ENCODE measurements at regions not wholly inside any gene's neighbourhood (a gene's known extent, or its start where the extent isn't known, plus 50 kb on each side); places are given as distances from the start of the nearest gene placed in this dataset.
"Not testable (repeated sequence)": the region's sequence is repeated elsewhere in the genome, so short reads cannot be mapped to it uniquely, and the experiment has no call there.

DNA sequence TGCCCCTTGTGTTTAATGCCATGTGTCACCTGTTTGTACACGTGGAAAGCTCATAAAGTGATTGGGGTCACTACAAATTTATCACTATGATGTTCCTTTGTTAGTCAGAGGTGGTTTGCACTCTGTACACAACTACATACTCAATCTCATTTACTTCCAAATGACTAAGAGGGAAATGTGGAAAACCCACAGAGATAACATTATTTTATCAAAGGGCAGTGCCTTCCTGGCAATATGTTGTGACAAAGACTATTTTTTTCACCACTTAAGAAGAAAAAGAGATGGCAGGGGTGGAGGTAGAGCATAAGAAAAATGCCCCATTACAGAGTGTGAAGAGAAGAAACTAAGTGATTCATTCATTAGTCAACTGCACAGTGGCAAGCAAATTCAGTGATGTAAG is 1064.1 kb upstream of the FLRT2 start:
- ChIA-PET CTCF (no interaction called here), POLR2A (no interaction called here)
- TF ChIP-seq L3MBTL2 (conservative IDR thresholded peaks at IDR 0.05): no peak
- no peak for TF ChIP-seq BHLHE40 (IDR thresholded peaks at IDR 0.05; ENCODE audit: borderline replicate concordance)
- no peak for TF ChIP-seq ARNT (IDR thresholded peaks at IDR 0.05)
- TF ChIP-seq NFRKB (IDR thresholded peaks at IDR 0.05): no peak
- no peak for TF ChIP-seq CTBP1 (IDR thresholded peaks at IDR 0.05; ENCODE audit: borderline replicate concordance)
- no peak for TF ChIP-seq LEF1 (IDR thresholded peaks at IDR 0.05; ENCODE audit: borderline replicate concordance)
- TF ChIP-seq FOXM1 (IDR thresholded peaks at IDR 0.05; ENCODE audit: borderline replicate concordance): no peak
- TF ChIP-seq FOXK2 (IDR thresholded peaks at IDR 0.05): no peak
- no peak for TF ChIP-seq HDGF (IDR thresholded peaks at IDR 0.05; ENCODE audit: borderline replicate concordance)
- no peak for TF ChIP-seq TARDBP (IDR thresholded peaks at IDR 0.05)
- no peak for TF ChIP-seq SUZ12 (IDR thresholded peaks at IDR 0.05)
- no peak for TF ChIP-seq SP1 (IDR thresholded peaks at IDR 0.05)
- TF ChIP-seq, protein P1, sequence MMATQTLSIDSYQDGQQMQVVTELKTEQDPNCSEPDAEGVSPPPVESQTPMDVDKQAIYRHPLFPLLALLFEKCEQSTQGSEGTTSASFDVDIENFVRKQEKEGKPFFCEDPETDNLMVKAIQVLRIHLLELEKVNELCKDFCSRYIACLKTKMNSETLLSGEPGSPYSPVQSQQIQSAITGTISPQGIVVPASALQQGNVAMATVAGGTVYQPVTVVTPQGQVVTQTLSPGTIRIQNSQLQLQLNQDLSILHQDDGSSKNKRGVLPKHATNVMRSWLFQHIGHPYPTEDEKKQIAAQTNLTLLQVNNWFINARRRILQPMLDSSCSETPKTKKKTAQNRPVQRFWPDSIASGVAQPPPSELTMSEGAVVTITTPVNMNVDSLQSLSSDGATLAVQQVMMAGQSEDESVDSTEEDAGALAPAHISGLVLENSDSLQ (IDR thresholded peaks at IDR 0.05): no peak
- TF ChIP-seq FOXA1 (IDR thresholded peaks at IDR 0.05): no peak
- TF ChIP-seq ELF4 (IDR thresholded peaks at IDR 0.05): no peak
- no peak for TF ChIP-seq ZNF384 (IDR thresholded peaks at IDR 0.05)
- DNase-seq (ENCODE audit: extremely low spot score): no peak

DNA sequence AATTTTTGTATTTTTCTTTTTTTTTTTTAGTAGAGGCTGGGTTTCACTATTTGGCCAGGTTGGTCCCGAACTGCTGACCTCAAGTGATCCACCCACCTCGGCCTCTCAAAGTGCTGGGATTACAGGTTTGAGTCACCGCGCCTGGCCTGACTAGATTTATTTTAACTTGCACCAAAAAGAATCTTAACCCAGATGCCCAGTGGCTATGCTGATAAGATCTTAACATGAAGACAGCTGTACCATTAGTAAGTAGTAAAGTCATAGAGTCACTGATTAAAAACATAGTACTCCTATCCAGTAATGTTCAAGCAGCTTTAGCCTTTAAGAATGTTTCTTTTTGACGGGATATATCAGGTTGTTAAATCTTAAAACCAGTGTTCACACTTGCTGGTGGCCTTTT is 1061.8 kb upstream of the FLRT2 start:
- DNase-seq (ENCODE audit: extremely low spot score): no peak
- CTCF ChIA-PET: no interaction called here

DNA sequence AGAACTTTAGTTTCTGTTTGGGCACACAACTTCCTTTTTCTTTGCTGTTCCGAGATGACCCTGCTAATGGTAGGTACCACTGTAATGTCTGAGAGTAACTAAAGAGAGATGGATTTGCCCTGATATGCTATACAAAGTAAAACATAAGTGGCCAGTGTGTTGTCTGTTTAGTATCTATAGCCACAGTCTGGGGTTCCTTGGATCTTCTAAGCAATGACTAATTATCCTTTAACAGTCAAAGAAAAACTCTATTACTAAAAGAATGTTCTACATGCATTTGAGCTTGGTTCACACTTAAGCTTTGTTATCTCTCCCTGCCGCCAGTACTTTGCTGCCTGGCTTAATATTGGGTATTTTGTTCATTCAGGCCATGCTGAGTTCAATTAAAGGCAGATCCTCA is 1051.9 kb upstream of the FLRT2 start:
- CTCF ChIA-PET: no interaction called here
- TF ChIP-seq ZNF384 (IDR thresholded peaks at IDR 0.05) (no peak), ELF4 (IDR thresholded peaks at IDR 0.05) (no peak), SP1 (IDR thresholded peaks at IDR 0.05) (no peak), FOXA1 (IDR thresholded peaks at IDR 0.05) (no peak), CTBP1 (IDR thresholded peaks at IDR 0.05; ENCODE audit: borderline replicate concordance) (no peak), NFRKB (IDR thresholded peaks at IDR 0.05) (no peak), L3MBTL2 (conservative IDR thresholded peaks at IDR 0.05) (no peak)
- DNase-seq (ENCODE audit: extremely low spot score): no peak
- POLR2A ChIA-PET: no interaction called here

More for the DNA sequence above, 1061.8 kb upstream of the FLRT2 start:
- POLR2A ChIA-PET: no interaction called here
- TF ChIP-seq SP1 (IDR thresholded peaks at IDR 0.05): no peak
- TF ChIP-seq FOXK2 (IDR thresholded peaks at IDR 0.05): no peak
- TF ChIP-seq FOXM1 (IDR thresholded peaks at IDR 0.05; ENCODE audit: borderline replicate concordance): no peak
- no peak for TF ChIP-seq ELF4 (IDR thresholded peaks at IDR 0.05)
- no peak for TF ChIP-seq HDGF (IDR thresholded peaks at IDR 0.05; ENCODE audit: borderline replicate concordance)
- no peak for TF ChIP-seq NFRKB (IDR thresholded peaks at IDR 0.05)
- no peak for TF ChIP-seq LEF1 (IDR thresholded peaks at IDR 0.05; ENCODE audit: borderline replicate concordance)
- TF ChIP-seq, protein P1 (IDR thresholded peaks at IDR 0.05): no peak
- no peak for TF ChIP-seq BHLHE40 (IDR thresholded peaks at IDR 0.05; ENCODE audit: borderline replicate concordance)
- TF ChIP-seq CTBP1 (IDR thresholded peaks at IDR 0.05; ENCODE audit: borderline replicate concordance): no peak
- no peak for TF ChIP-seq ZNF384 (IDR thresholded peaks at IDR 0.05)
- TF ChIP-seq FOXA1 (IDR thresholded peaks at IDR 0.05): no peak
- no peak for TF ChIP-seq L3MBTL2 (conservative IDR thresholded peaks at IDR 0.05)
- TF ChIP-seq SUZ12 (IDR thresholded peaks at IDR 0.05): no peak
- TF ChIP-seq TARDBP (IDR thresholded peaks at IDR 0.05): no peak
- no peak for TF ChIP-seq ARNT (IDR thresholded peaks at IDR 0.05)

DNA sequence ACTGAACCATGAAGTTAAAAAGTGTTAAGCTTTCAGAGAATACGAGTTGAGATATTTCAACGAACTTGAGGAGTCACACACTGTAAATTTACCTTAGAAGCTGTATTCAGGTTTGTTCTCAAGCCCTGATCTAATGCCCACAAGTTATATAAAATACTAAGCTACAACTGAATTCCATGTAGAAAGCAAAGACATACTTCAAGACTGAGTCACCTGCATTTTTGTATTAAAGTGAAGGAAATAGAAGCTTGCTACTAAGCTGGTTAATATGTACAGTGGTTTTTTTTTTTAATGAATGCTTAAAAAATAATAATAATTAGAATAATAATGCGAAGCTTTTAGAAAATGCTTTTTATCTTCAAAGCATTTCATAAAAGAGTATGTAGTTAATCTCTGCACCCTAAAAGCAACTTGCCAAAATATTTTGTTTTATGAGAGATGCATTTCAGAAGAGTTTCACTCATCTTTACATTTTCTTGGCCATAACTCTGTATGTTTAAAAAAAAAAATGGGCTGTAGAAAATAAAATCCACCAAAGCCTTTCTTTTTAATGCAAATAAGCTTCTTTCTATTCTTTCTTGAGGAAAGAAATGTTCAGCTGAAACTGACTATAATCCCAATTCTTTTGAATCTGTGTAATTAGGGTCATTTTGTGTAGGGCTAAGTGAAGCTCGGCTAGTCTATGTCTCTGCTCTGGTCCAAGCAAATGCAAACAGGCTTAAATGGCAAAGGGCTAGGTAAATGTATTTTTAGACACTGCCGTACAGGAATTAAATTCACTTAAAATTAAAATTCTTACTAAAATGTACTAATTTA is 1047.5 kb upstream of the FLRT2 start:
- TF ChIP-seq HDGF (IDR thresholded peaks at IDR 0.05; ENCODE audit: borderline replicate concordance) (no peak), TARDBP (IDR thresholded peaks at IDR 0.05) (no peak), LEF1 (IDR thresholded peaks at IDR 0.05; ENCODE audit: borderline replicate concordance) (no peak), ZNF384 (IDR thresholded peaks at IDR 0.05) (no peak), ARNT (IDR thresholded peaks at IDR 0.05) (no peak), SP1 (IDR thresholded peaks at IDR 0.05) (no peak), FOXM1 (IDR thresholded peaks at IDR 0.05; ENCODE audit: borderline replicate concordance) (no peak), FOXK2 (IDR thresholded peaks at IDR 0.05) (no peak), CTBP1 (IDR thresholded peaks at IDR 0.05; ENCODE audit: borderline replicate concordance) (no peak), BHLHE40 (IDR thresholded peaks at IDR 0.05; ENCODE audit: borderline replicate concordance) (no peak), SUZ12 (IDR thresholded peaks at IDR 0.05) (no peak), NFRKB (IDR thresholded peaks at IDR 0.05) (no peak), FOXA1 (IDR thresholded peaks at IDR 0.05) (no peak), L3MBTL2 (conservative IDR thresholded peaks at IDR 0.05) (no peak), ELF4 (IDR thresholded peaks at IDR 0.05) (no peak)
- TF ChIP-seq, protein P1 (IDR thresholded peaks at IDR 0.05): no peak
- DNase-seq (ENCODE audit: extremely low spot score): no peak
- ChIA-PET CTCF (no interaction called here), POLR2A (no interaction called here)

DNA sequence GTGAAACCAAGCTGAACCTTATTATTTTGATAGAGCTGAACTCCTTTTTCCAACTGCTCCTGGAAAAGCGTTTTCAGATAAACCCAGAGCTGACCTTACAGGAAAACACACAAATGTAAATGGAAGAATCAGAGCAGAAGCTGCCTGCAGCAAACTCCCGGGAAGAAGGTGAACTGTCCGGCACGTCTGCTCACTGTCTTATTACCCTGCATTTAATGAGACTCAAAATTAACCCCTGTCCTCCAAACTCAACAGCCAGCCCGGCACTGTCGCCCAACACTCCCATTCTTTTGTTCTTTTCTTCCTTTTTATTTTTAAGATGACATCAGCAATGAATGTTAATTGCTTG is 1046.9 kb upstream of the FLRT2 start:
- DNase-seq (ENCODE audit: extremely low spot score): no peak
- CTCF ChIA-PET: no interaction called here
- POLR2A ChIA-PET: no interaction called here
- TF ChIP-seq FOXA1 (IDR thresholded peaks at IDR 0.05): no peak
- TF ChIP-seq ELF4 (IDR thresholded peaks at IDR 0.05): no peak
- TF ChIP-seq, protein P1 (IDR thresholded peaks at IDR 0.05): no peak
- no peak for TF ChIP-seq L3MBTL2 (conservative IDR thresholded peaks at IDR 0.05)
- TF ChIP-seq CTBP1 (IDR thresholded peaks at IDR 0.05; ENCODE audit: borderline replicate concordance): no peak
- TF ChIP-seq ZNF384 (IDR thresholded peaks at IDR 0.05): no peak
- no peak for TF ChIP-seq HDGF (IDR thresholded peaks at IDR 0.05; ENCODE audit: borderline replicate concordance)
- no peak for TF ChIP-seq TARDBP (IDR thresholded peaks at IDR 0.05)
- no peak for TF ChIP-seq ARNT (IDR thresholded peaks at IDR 0.05)
- no peak for TF ChIP-seq SP1 (IDR thresholded peaks at IDR 0.05)
- no peak for TF ChIP-seq SUZ12 (IDR thresholded peaks at IDR 0.05)
- TF ChIP-seq LEF1 (IDR thresholded peaks at IDR 0.05; ENCODE audit: borderline replicate concordance): no peak
- TF ChIP-seq FOXK2 (IDR thresholded peaks at IDR 0.05): no peak

DNA sequence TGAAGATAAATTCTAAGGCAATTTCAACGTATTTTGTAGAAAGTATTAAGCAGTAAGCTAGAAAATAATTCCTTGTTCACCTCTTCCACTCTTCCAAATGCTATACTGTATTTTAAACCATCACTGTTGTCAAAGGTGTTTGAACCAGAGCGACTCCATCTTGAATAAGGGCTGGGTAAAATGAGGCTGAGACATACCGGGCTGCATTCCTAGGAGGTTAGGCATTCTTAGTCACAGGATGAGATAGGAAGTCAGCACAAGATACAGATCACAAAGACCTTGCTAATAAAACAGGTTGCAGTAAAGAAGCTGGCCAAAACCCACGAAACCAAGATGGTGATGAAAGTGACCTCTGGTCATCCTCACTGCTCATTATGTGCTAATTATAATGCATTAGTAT is 1045.7 kb upstream of the FLRT2 start:
- POLR2A ChIA-PET; DNase-seq (ENCODE audit: extremely low spot score); CTCF ChIA-PET: not testable (repeated sequence)
